OCI-LY1 (cell line): ENCODE measurements at regions not wholly inside any gene's neighbourhood (a gene's known extent, or its start where the extent isn't known, plus 50 kb on each side); places are given as distances from the start of the nearest gene placed in this dataset.

Experiments
- H2AFZ ChIP-seq: fragments of 200-600 bp; sonication (generic), shearing (Covaris generic); 2 replicates; pipeline ENCODE4 v1.6.0; 2014; ENCODE audit warnings: antibody characterized with exemption, mild to moderate bottlenecking, low read length
- H3F3A ChIP-seq: fragments of 200-600 bp; sonication (generic), shearing (Covaris generic); 2 replicates; pipeline ENCODE4 v1.6.0; 2014; ENCODE audit warnings: mild to moderate bottlenecking, antibody characterized with exemption, low read length, moderate library complexity; ENCODE audit not compliant: insufficient read depth
- H3K27ac ChIP-seq: fragments of 200-600 bp; sonication (generic); 2 replicates; pipeline ENCODE4 v1.5.1; 2014; ENCODE audit warnings: low read length, mixed run types, mild to moderate bottlenecking, low read depth; ENCODE audit not compliant: poor library complexity, severe bottlenecking
- H3K27me3 ChIP-seq: fragments of 200-600 bp; sonication (generic); 2 replicates; pipeline ENCODE4 v1.6.0; 2014; ENCODE audit warnings: antibody characterized with exemption, mild to moderate bottlenecking, low read length, moderate library complexity; ENCODE audit not compliant: insufficient read depth
- H3K36me3 ChIP-seq: fragments of 200-600 bp; sonication (generic); 2 replicates; pipeline ENCODE4 v1.6.1; 2014; ENCODE audit warnings: mild to moderate bottlenecking, antibody characterized with exemption, low read length, moderate library complexity, mixed read lengths; ENCODE audit not compliant: insufficient read depth
- H3K4me1 ChIP-seq: fragments of 200-600 bp; sonication (generic); 2 replicates; pipeline ENCODE4 v1.5.1; 2014; ENCODE audit warnings: mild to moderate bottlenecking, low read length, moderate library complexity; ENCODE audit not compliant: insufficient read depth, severe bottlenecking
- H3K4me2 ChIP-seq: fragments of 200-600 bp; sonication (generic), shearing (Covaris generic); 2 replicates; pipeline ENCODE4 v1.6.1; 2014; ENCODE audit warnings: low read length
- H3K4me3 ChIP-seq: fragments of 200-600 bp; sonication (generic); 2 replicates; pipeline ENCODE4 v1.5.1; 2014; ENCODE audit warnings: low read length, low read depth, mild to moderate bottlenecking, mixed read lengths; ENCODE audit not compliant: poor library complexity, severe bottlenecking
- H3K79me2 ChIP-seq: fragments of 200-600 bp; shearing (Covaris generic); 2 replicates; pipeline ENCODE4 v1.6.1; 2016; ENCODE audit warnings: mixed run types, low read length, mixed read lengths; ENCODE audit not compliant: insufficient read depth
- H3K9ac ChIP-seq: fragments of 200-600 bp; sonication (generic), shearing (Covaris generic); 2 replicates; pipeline ENCODE4 v1.6.1; 2014; ENCODE audit warnings: mild to moderate bottlenecking, low read length, mixed read lengths
- H3K9me2 ChIP-seq: fragments of 200-600 bp; sonication (generic), shearing (Covaris generic); 2 replicates; pipeline ENCODE4 v1.6.1; 2014; ENCODE audit warnings: low read depth, mild to moderate bottlenecking, low read length, mixed read lengths
- H3K9me3 ChIP-seq: fragments of 200-600 bp; shearing (Covaris generic); 2 replicates; pipeline ENCODE4 v1.6.1; 2014; ENCODE audit warnings: low read length, mixed read lengths
- H4K20me1 ChIP-seq: fragments of 200-600 bp; sonication (generic), shearing (Covaris generic); 2 replicates; pipeline ENCODE4 v1.6.0; 2016; ENCODE audit warnings: mild to moderate bottlenecking, low read length; ENCODE audit not compliant: insufficient read depth
- CTCF ChIP-seq: fragments of 200-600 bp; sonication (generic), shearing (Covaris generic); IDR thresholded peaks from 2 replicates; pipeline ENCODE4 v1.5.1; 2017; ENCODE audit warnings: mild to moderate bottlenecking, antibody characterized with exemption, low read length, moderate library complexity, mixed read lengths
- EZH2 ChIP-seq: fragments of 200-600 bp; sonication (generic), shearing (Covaris generic); IDR thresholded peaks from 2 replicates; pipeline ENCODE4 v1.8.0; 2017; ENCODE audit warnings: borderline replicate concordance, mixed run types, mild to moderate bottlenecking, antibody characterized with exemption, low read length, moderate library complexity, mixed read lengths

- Histone ChIP-seq H3K27me3 (no peaks in the 10 kb centered on the region), H3K4me2 (no peak overlapping the region), H3K79me2 (no peaks in the 10 kb centered on the region), H3K4me1 (no peaks in the 10 kb centered on the region), H3F3A (no peaks in the 10 kb centered on the region), H3K9ac (no peak overlapping the region), H2AFZ (no peak overlapping the region), H3K9me3 (no peaks in the 10 kb centered on the region), H3K36me3 (no peaks in the 10 kb centered on the region), H3K4me3 (no peak overlapping the region), H3K27ac (no peak overlapping the region), H3K9me2 (no peaks in the 10 kb centered on the region), H4K20me1 (no peaks in the 10 kb centered on the region)
- TF ChIP-seq EZH2, result no peak
- TF ChIP-seq CTCF, result no peak
Measured at GRCh38 chr1:30527511-30528140, 195.8 kb downstream of the MATN1 start.

GRCh38 chr1:30526652-30527345 is 196.6 kb downstream of the MATN1 start:
- no peak overlapping the region for H3K9ac ChIP-seq
- H2AFZ ChIP-seq, result no peak overlapping the region
- H3K27me3 ChIP-seq, result no peaks in the 10 kb centered on the region
- no peaks in the 10 kb centered on the region for H3F3A ChIP-seq
- no peaks in the 10 kb centered on the region for H3K36me3 ChIP-seq
- H3K4me3 ChIP-seq, result no peak overlapping the region
- H3K4me2 ChIP-seq, result no peak overlapping the region
- H4K20me1 ChIP-seq, result no peaks in the 10 kb centered on the region
- no peak overlapping the region for H3K27ac ChIP-seq
- no peaks in the 10 kb centered on the region for H3K4me1 ChIP-seq
- H3K9me3 ChIP-seq, result no peaks in the 10 kb centered on the region
- no peaks in the 10 kb centered on the region for H3K79me2 ChIP-seq
- no peaks in the 10 kb centered on the region for H3K9me2 ChIP-seq
- TF ChIP-seq EZH2 (no peak), CTCF (no peak)

- Histone ChIP-seq H3F3A (no peaks in the 10 kb centered on the region), H3K4me3 (no peak overlapping the region), H3K9me2 (no peaks in the 10 kb centered on the region), H3K36me3 (no peaks in the 10 kb centered on the region), H3K4me1 (no peaks in the 10 kb centered on the region), H2AFZ (no peak overlapping the region), H3K9me3 (no peaks in the 10 kb centered on the region), H3K79me2 (no peaks in the 10 kb centered on the region), H3K27me3 (no peaks in the 10 kb centered on the region), H3K9ac (no peak overlapping the region), H4K20me1 (no peaks in the 10 kb centered on the region), H3K27ac (no peak overlapping the region), H3K4me2 (no peak overlapping the region)
- no peak for TF ChIP-seq CTCF
Measured at GRCh38 chr1:30525971-30526651, 197.3 kb downstream of the MATN1 start.
